Liver (tissue), 3 donors: ENCODE measurements at regions not wholly inside any gene's neighbourhood (a gene's known extent, or its start where the extent isn't known, plus 50 kb on each side); places are given as distances from the start of the nearest gene placed in this dataset.

Experiments
- CTCF ChIP-seq: fragments of 150-350 bp; IDR thresholded peaks from 2 replicates; pipeline ENCODE4 v1.5.1; 2017; ENCODE audit warnings: improper control_type of control experiment, low read depth, low read length; ENCODE audit not compliant: missing input control
- EGR1 ChIP-seq, 2 donors: IDR thresholded peaks; 2 replicates each; pipeline ENCODE4 v1.6.1; 2016 to 2018; ENCODE audit warnings: antibody characterized with exemption in 2 of 2, low read depth in 2 of 2
- JUND ChIP-seq, 2 donors: IDR thresholded peaks; 2 replicates each; pipeline ENCODE4 v1.6.1; 2016; ENCODE audit warnings: antibody characterized with exemption in 2 of 2
- NR2F2 ChIP-seq: IDR thresholded peaks from 2 replicates; pipeline ENCODE4 v1.6.1; 2016; ENCODE audit warnings: antibody characterized with exemption
- RAD21 ChIP-seq, 2 donors: IDR thresholded peaks; 2 replicates each; pipeline ENCODE4 v1.6.1; 2016; ENCODE audit warnings: antibody characterized with exemption in 2 of 2, mild to moderate bottlenecking in 2 of 2
- REST ChIP-seq: IDR thresholded peaks from 2 replicates; pipeline ENCODE4 v1.6.1; 2016; ENCODE audit warnings: antibody characterized with exemption, mild to moderate bottlenecking
- RXRA ChIP-seq, 2 donors: IDR thresholded peaks; 2 replicates each; pipeline ENCODE4 v1.6.1; 2017 to 2018; ENCODE audit warnings: antibody characterized with exemption in 2 of 2, mild to moderate bottlenecking in 1 of 2
- SP1 ChIP-seq: IDR thresholded peaks from 2 replicates; pipeline ENCODE4 v1.6.1; 2018; ENCODE audit warnings: antibody characterized with exemption, mild to moderate bottlenecking
- TAF1 ChIP-seq: conservative IDR thresholded peaks from 2 replicates; pipeline ENCODE4 v1.6.1; 2016; ENCODE audit warnings: antibody characterized with exemption, mild to moderate bottlenecking
- ZBTB33 ChIP-seq: IDR thresholded peaks from 2 replicates; pipeline ENCODE4 v1.6.1; 2016; ENCODE audit warnings: antibody characterized with exemption
- donor health status: healthy.
- donor health status: healthy.

- no peak for TF ChIP-seq TAF1
- TF ChIP-seq JUND (IDR thresholded peaks at IDR 0.05) = no peak
- TF ChIP-seq NR2F2 = no peak
- no peak for TF ChIP-seq RXRA (IDR thresholded peaks at IDR 0.05)
- TF ChIP-seq CTCF = no peak
- TF ChIP-seq RAD21 (IDR thresholded peaks at IDR 0.05) = no peak
- no peak for TF ChIP-seq REST
- TF ChIP-seq ZBTB33 = no peak
- no peak for TF ChIP-seq EGR1 (IDR thresholded peaks at IDR 0.05; ENCODE audit: low read depth in 2 of 2)
- no peak for TF ChIP-seq SP1
Observed at GRCh38 chr13:26837997-26838396, 77.4 kb upstream of the GPR12 start.
